CD14-positive monocyte (primary cell): ENCODE measurements at regions not wholly inside any gene's neighbourhood (a gene's known extent, or its start where the extent isn't known, plus 50 kb on each side); places are given as distances from the start of the nearest gene placed in this dataset. TPM values are rescaled to one million over a fixed set of nuclear protein-coding genes. Genes with fewer than 3 reads are reported as not detected.

Experiments
- DNase-seq, 3 donors: peaks; one replicate each; pipeline ENCODE4 v3.0.0-alpha.2; 2011 to 2022
- H2AFZ ChIP-seq: 2 replicates; pipeline ENCODE4 v1.6.0; 2012; ENCODE audit warnings: mild to moderate bottlenecking, low read depth, low read length, inconsistent platforms; ENCODE audit not compliant: insufficient read depth, poor library complexity, severe bottlenecking
- H3K27ac ChIP-seq, 2 donors: 1 replicate in 1 of 2; 2 replicates in 1 of 2; pipeline ENCODE4 v1.5.1; 2012 to 2013; ENCODE audit warnings: low read length in 2 of 2, control low read depth in 1 of 2, inconsistent platforms in 1 of 2, low read depth in 1 of 2, mild to moderate bottlenecking in 1 of 2
- H3K27me3 ChIP-seq, 2 donors: one replicate each; pipeline versions ENCODE4 v1.6.0 to v1.6.1; 2011 to 2013; ENCODE audit warnings: low read length in 2 of 2; ENCODE audit not compliant: control insufficient read depth in 2 of 2, insufficient read depth in 2 of 2
- H3K36me3 ChIP-seq, 2 donors: replicated peaks in 1 of 2; 1 replicate in 1 of 2; 2 replicates in 1 of 2; pipeline versions ENCODE4 v1.5.1 to v1.6.1; 2012 to 2013; ENCODE audit warnings: low read length in 2 of 2, control low read depth in 1 of 2, inconsistent platforms in 1 of 2, mild to moderate bottlenecking in 1 of 2; ENCODE audit not compliant: insufficient read depth in 2 of 2, control insufficient read depth in 1 of 2
- H3K4me1 ChIP-seq, 2 donors: 1 replicate in 1 of 2; 2 replicates in 1 of 2; pipeline versions ENCODE4 v1.5.1 to v1.6.1; 2012 to 2013; ENCODE audit warnings: low read length in 2 of 2, control low read depth in 1 of 2, inconsistent platforms in 1 of 2, mild to moderate bottlenecking in 1 of 2, moderate library complexity in 1 of 2; ENCODE audit not compliant: insufficient read depth in 2 of 2, control insufficient read depth in 1 of 2
- H3K4me2 ChIP-seq: replicated peaks from 2 replicates; pipeline ENCODE3; 2012; ENCODE audit warnings: low read length, moderate library complexity, mild to moderate bottlenecking; ENCODE audit not compliant: poor library complexity, severe bottlenecking; ENCODE audit errors: extremely low read depth
- H3K4me3 ChIP-seq, 3 experiments: fragments of 200-600 bp in 1 of 3; sonication (generic) in 1 of 3; replicated peaks in 1 of 3; 1 replicate in 2 of 3; 2 replicates in 1 of 3; pipeline ENCODE4 v1.5.1; 2011 to 2013; ENCODE audit warnings: low read length in 3 of 3, mild to moderate bottlenecking in 3 of 3, control low read depth in 2 of 3, low read depth in 2 of 3, inconsistent platforms in 1 of 3, moderate library complexity in 1 of 3
- H3K79me2 ChIP-seq: 2 replicates; pipeline ENCODE4 v1.6.0; 2012; ENCODE audit warnings: mild to moderate bottlenecking, control low read depth, inconsistent platforms, low read length, moderate library complexity; ENCODE audit not compliant: insufficient read depth
- H3K9ac ChIP-seq: 2 replicates; pipeline ENCODE4 v1.6.0; 2017; ENCODE audit warnings: low read length, mild to moderate bottlenecking; ENCODE audit not compliant: insufficient read depth, poor library complexity, severe bottlenecking
- H3K9me3 ChIP-seq, 2 donors: replicated peaks in 1 of 2; 1 replicate in 1 of 2; 2 replicates in 1 of 2; pipeline versions ENCODE4 v1.5.1 to v1.6.1; 2012 to 2013; ENCODE audit warnings: low read length in 2 of 2, control low read depth in 1 of 2; ENCODE audit not compliant: control insufficient read depth in 1 of 2, insufficient read depth in 1 of 2
- H4K20me1 ChIP-seq: 2 replicates; pipeline ENCODE4 v1.6.0; 2012; ENCODE audit warnings: mild to moderate bottlenecking, low read length, control low read depth, moderate library complexity; ENCODE audit not compliant: insufficient read depth
- H3K27ac Mint-ChIP-seq, 7 donors: one replicate each; pipeline ENCODE4 v1.8.0; 2020; ENCODE audit warnings: mild to moderate bottlenecking in 7 of 7, mixed read lengths in 7 of 7, moderate library complexity in 6 of 7, inconsistent platforms in 2 of 7
- H3K27me3 Mint-ChIP-seq, 3 donors: one replicate each; pipeline ENCODE4 v1.8.0; 2021 to 2022; ENCODE audit warnings: low read depth in 3 of 3, mild to moderate bottlenecking in 3 of 3, mixed read lengths in 3 of 3, moderate library complexity in 3 of 3, inconsistent platforms in 1 of 3
- H3K36me3 Mint-ChIP-seq, 2 donors: one replicate each; pipeline ENCODE4 v1.8.0; 2020; ENCODE audit warnings: mixed read lengths in 2 of 2, inconsistent platforms in 1 of 2, mild to moderate bottlenecking in 1 of 2
- H3K4me1 Mint-ChIP-seq: one replicate; pipeline ENCODE4 v1.8.0; 2020; ENCODE audit warnings: mild to moderate bottlenecking, mixed read lengths
- H3K4me3 Mint-ChIP-seq, 2 donors: one replicate each; pipeline ENCODE4 v1.8.0; 2020; ENCODE audit warnings: mild to moderate bottlenecking in 2 of 2, mixed read lengths in 2 of 2, moderate library complexity in 1 of 2
- H3K9me3 Mint-ChIP-seq, 7 donors: one replicate each; pipeline ENCODE4 v1.8.0; 2020 to 2022; ENCODE audit warnings: mixed read lengths in 7 of 7, mild to moderate bottlenecking in 6 of 7, moderate library complexity in 6 of 7, inconsistent platforms in 2 of 7
- CTCF ChIP-seq: fragments of 200-600 bp; IDR thresholded peaks from one replicate; pipeline ENCODE4 v1.8.0; 2022; ENCODE audit warnings: antibody characterized with exemption, mild to moderate bottlenecking
- WGBS: methylation state at CpG from one replicate; pipeline ENCODE4 v1.1.5; 2013; ENCODE audit warnings: missing lambda C conversion rate; ENCODE audit not compliant: insufficient coverage; 5-methylcytosine and 5-hydroxymethylcytosine counted together
- intact Hi-C, 2 donors: fragments of 100-400 bp; cut with micrococcal nuclease; formaldehyde crosslinking; loops; one replicate each; pipeline versions ENCODE4 v1.15.0 to v1.15.1; 2023
- small RNA-seq: library from RNA; depleted of rRNA; stranded (forward); fragments of <200 nt; gene quantifications from one replicate; pipeline ENCODE3, GENCODE V24; 2012; ENCODE audit warnings: low read depth; ENCODE audit not compliant: insufficient read length

DNA sequence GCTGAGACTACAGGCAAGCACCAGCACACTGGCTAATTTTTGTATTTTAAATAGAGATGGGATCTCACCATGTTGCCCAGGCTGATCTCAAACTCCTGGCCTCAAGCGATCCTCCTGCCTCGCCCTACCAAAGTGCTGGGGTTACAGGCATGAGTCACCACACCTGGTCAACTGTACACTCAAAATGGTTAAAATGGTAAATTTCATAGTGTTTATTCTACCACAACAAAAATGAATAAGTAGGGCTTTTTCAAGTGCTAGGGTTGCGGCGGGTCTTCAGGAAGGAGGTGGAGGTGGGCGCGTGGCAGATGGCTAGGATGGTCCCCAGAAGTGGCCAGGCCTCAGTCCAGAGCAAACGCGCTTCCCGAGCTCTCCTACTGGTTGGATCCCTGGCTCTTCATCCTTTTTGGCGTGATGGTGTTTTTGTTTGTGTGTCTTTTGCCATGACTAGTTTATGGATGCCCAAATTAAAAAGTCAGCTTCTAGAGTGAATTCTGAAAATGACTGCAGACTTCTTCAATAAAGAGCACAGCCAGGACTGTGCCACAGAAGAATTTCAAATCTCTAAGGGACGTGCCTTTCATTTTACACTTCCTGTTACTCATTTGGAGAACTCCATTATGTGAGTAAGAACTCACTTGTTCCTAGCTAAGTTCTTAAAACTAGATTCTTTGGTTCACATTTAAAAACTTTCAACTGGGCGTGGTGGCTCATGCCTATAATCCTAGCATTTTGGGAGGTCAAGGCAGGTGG is 73.9 kb downstream of the TMEM130 start:
- Histone ChIP-seq H3K9ac (no peak overlapping the region), H2AFZ (no peak overlapping the region), H3K9me3 (peaks cover 3% of the 10 kb centered on the region in 2 donors), H3K27ac (no peak overlapping the region), H3K4me1 (no peaks in the 10 kb centered on the region), H3K4me3 (no peak overlapping the region), H3K4me2 (no peak overlapping the region), H4K20me1 (no peaks in the 10 kb centered on the region), H3K36me3 (no peaks in the 10 kb centered on the region), H3K27me3 (no peaks in the 10 kb centered on the region), H3K79me2 (no peaks in the 10 kb centered on the region)
- no peak for DNase-seq
- no peak for TF ChIP-seq CTCF
- H3K4me3 Mint-ChIP-seq, result no peak overlapping the region
- WGBS, result 98% methylated on average over 7 of the region's 12 CpGs
- H3K27me3 Mint-ChIP-seq, result peaks cover 5 to 18% (median 18%) of the 10 kb centered on the region in 3 donors
- no peak overlapping the region for H3K27ac Mint-ChIP-seq
- intact Hi-C loops, result no loop called here
- H3K4me1 Mint-ChIP-seq, result peaks cover 2% of the 10 kb centered on the region
- H3K36me3 Mint-ChIP-seq, result no peaks in the 10 kb centered on the region
- peaks cover 6 to 20% (median 11%) of the 10 kb centered on the region in 7 donors for H3K9me3 Mint-ChIP-seq

Small RNAs in the stretch of these regions (small RNA-seq; reads per million reads assigned to genes)
- not detected for gene RNU6-393P
